Smooth muscle cell (in vitro differentiated cells): ENCODE measurements at regions not wholly inside any gene's neighbourhood (a gene's known extent, or its start where the extent isn't known, plus 50 kb on each side); places are given as distances from the start of the nearest gene placed in this dataset.

Source experiments
- DNase-seq: peaks from one replicate; lab custom pipeline; 2025; ENCODE audit not compliant: unreplicated experiment; lab: John Stamatoyannopoulos, UW
- H2AFZ ChIP-seq: fragments of 200-600 bp; sonication (generic); 2 replicates; pipeline ENCODE4 v1.6.0; 2016; ENCODE audit warnings: antibody characterized with exemption, low read depth, mild to moderate bottlenecking
- H3F3A ChIP-seq: fragments of 200-600 bp; sonication (generic); 2 replicates; pipeline ENCODE4 v1.6.0; 2017; ENCODE audit warnings: antibody characterized with exemption, low read depth
- H3K27ac ChIP-seq: fragments of 200-600 bp; sonication (generic); 2 replicates; pipeline ENCODE4 v1.5.1; 2016; ENCODE audit warnings: low read depth, mild to moderate bottlenecking
- H3K27me3 ChIP-seq: fragments of 200-600 bp; sonication (generic); 2 replicates; pipeline ENCODE4 v1.6.1; 2016; ENCODE audit warnings: low read depth, mild to moderate bottlenecking
- H3K36me3 ChIP-seq: fragments of 200-600 bp; sonication (generic); 2 replicates; pipeline ENCODE4 v1.5.1; 2016; ENCODE audit warnings: low read depth
- H3K4me1 ChIP-seq: fragments of 200-600 bp; sonication (generic); 2 replicates; pipeline ENCODE4 v1.5.1; 2016; ENCODE audit warnings: low read depth
- H3K4me2 ChIP-seq: fragments of 200-600 bp; sonication (generic); 2 replicates; pipeline ENCODE4 v1.6.0; 2016; ENCODE audit warnings: mild to moderate bottlenecking
- H3K4me3 ChIP-seq: fragments of 200-600 bp; sonication (generic); 2 replicates; pipeline ENCODE4 v1.5.1; 2016; ENCODE audit warnings: mild to moderate bottlenecking
- H3K79me2 ChIP-seq: fragments of 200-600 bp; sonication (generic); 2 replicates; pipeline ENCODE4 v1.6.0; 2016; ENCODE audit warnings: low read depth, mild to moderate bottlenecking
- H3K9ac ChIP-seq: fragments of 200-600 bp; sonication (generic); 2 replicates; pipeline ENCODE4 v1.6.0; 2016; ENCODE audit warnings: low read depth
- H3K9me3 ChIP-seq: fragments of 200-600 bp; sonication (generic); replicated peaks from 2 replicates; pipeline ENCODE4 v1.5.1; 2016; ENCODE audit warnings: low read depth
- H4K20me1 ChIP-seq: fragments of 200-600 bp; sonication (generic); 2 replicates; pipeline ENCODE4 v1.6.0; 2016; ENCODE audit warnings: low read depth
- WGBS: methylation state at CpG from one replicate; pipeline ENCODE4 v1.1.7; 2016; ENCODE audit warnings: low lambda C conversion rate; 5-methylcytosine and 5-hydroxymethylcytosine counted together
- TF ChIP-seq, protein P1 (sequence below): fragments of 200-600 bp; sonication (generic); IDR thresholded peaks from 2 replicates; pipeline ENCODE4 v1.5.1; 2017; ENCODE audit warnings: borderline replicate concordance, mild to moderate bottlenecking, antibody characterized with exemption; ENCODE audit not compliant: insufficient read depth, poor library complexity, severe bottlenecking

- Histone ChIP-seq H3K9me3 (no peaks in the 10 kb centered on the region), H4K20me1 (no peaks in the 10 kb centered on the region), H3K79me2 (no peaks in the 10 kb centered on the region), H3K4me1 (no peaks in the 10 kb centered on the region), H2AFZ (no peak overlapping the region), H3K27ac (no peak overlapping the region), H3K27me3 (no peaks in the 10 kb centered on the region), H3F3A (no peaks in the 10 kb centered on the region), H3K36me3 (no peaks in the 10 kb centered on the region), H3K9ac (no peak overlapping the region), H3K4me2 (no peak overlapping the region), H3K4me3 (no peak overlapping the region)
- no peak for DNase-seq
- TF ChIP-seq, protein P1, sequence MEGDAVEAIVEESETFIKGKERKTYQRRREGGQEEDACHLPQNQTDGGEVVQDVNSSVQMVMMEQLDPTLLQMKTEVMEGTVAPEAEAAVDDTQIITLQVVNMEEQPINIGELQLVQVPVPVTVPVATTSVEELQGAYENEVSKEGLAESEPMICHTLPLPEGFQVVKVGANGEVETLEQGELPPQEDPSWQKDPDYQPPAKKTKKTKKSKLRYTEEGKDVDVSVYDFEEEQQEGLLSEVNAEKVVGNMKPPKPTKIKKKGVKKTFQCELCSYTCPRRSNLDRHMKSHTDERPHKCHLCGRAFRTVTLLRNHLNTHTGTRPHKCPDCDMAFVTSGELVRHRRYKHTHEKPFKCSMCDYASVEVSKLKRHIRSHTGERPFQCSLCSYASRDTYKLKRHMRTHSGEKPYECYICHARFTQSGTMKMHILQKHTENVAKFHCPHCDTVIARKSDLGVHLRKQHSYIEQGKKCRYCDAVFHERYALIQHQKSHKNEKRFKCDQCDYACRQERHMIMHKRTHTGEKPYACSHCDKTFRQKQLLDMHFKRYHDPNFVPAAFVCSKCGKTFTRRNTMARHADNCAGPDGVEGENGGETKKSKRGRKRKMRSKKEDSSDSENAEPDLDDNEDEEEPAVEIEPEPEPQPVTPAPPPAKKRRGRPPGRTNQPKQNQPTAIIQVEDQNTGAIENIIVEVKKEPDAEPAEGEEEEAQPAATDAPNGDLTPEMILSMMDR = no peak
Measured at GRCh38 chr18:61225336-61225735, 107.9 kb upstream of the CDH20 start.

DNA sequence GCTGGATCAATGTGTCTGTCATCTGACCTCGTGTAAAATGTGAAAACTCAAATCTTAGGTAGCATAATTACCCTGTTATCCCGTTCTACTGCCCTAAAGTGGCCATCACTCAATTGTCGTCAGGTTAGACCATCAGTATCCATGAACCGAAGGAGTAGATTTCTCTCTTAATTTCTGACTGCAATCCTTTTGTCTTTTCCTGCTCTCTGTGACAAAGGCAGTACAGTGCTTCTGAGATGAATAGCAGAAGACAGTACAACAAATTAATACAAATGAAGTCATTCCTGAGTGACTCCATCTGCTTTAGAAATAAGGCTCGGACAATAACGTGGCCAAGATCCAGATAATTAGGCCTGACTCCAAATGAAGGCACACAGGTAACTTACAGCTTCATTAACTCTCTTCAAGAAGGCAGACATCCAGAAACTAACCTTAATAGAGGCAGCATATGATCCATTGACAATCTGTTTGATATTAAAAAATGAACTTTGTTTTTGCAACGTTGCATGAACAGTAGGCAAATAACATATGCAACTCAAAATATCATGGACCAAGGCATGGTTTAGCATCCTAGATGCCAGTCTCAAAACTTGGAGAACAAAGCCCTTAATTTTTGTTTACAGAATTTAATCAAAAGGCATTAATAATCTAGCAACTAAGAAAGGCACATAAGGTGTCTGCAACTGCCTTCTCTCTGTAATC lies 96.7 kb upstream of the CDH20 start:
- H3K79me2 ChIP-seq = no peaks in the 10 kb centered on the region
- no peak overlapping the region for H3K27ac ChIP-seq
- no peaks in the 10 kb centered on the region for H4K20me1 ChIP-seq
- no peaks in the 10 kb centered on the region for H3K9me3 ChIP-seq
- 79% methylated on average over 7 of the region's 7 CpGs for WGBS
- no peak overlapping the region for H3K9ac ChIP-seq
- no peak for DNase-seq
- no peaks in the 10 kb centered on the region for H3K4me1 ChIP-seq
- TF ChIP-seq, protein P1 = no peak
- no peaks in the 10 kb centered on the region for H3F3A ChIP-seq
- H3K27me3 ChIP-seq = no peaks in the 10 kb centered on the region
- H3K4me2 ChIP-seq = no peak overlapping the region
- no peak overlapping the region for H3K4me3 ChIP-seq
- H2AFZ ChIP-seq = no peak overlapping the region
- no peaks in the 10 kb centered on the region for H3K36me3 ChIP-seq

DNA sequence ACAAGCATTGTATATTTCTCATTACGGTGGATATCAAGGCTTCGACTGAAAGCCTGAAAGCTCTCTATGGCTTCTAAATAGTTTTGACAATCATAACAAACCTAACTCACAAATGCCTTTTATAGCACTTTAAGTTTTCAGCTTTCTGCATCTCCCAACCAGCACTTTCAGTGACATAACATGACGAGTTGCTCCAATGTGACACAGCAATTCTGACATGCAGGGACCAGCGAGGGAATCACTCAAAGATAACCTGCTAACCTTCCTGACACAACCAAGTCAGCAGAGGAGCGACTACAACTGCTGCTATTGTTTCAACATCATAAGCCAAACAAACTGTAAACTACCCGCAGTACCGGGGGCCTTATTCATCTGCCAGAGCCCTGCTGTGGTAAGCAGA lies 95.7 kb upstream of the CDH20 start:
- H3K27me3 ChIP-seq = no peaks in the 10 kb centered on the region
- no peaks in the 10 kb centered on the region for H3K4me1 ChIP-seq
- no peaks in the 10 kb centered on the region for H3K79me2 ChIP-seq
- whole genome bisulfite sequencing = 90% methylated on average over 7 of the region's 7 CpGs
- H4K20me1 ChIP-seq = no peaks in the 10 kb centered on the region
- H3K9ac ChIP-seq = no peak overlapping the region
- no peak overlapping the region for H3K27ac ChIP-seq
- H3K4me2 ChIP-seq = no peak overlapping the region
- H3K4me3 ChIP-seq = no peak overlapping the region
- H3F3A ChIP-seq = no peaks in the 10 kb centered on the region
- TF ChIP-seq, protein P1 = no peak
- no peak for DNase-seq
- H2AFZ ChIP-seq = no peak overlapping the region
- no peaks in the 10 kb centered on the region for H3K36me3 ChIP-seq
- H3K9me3 ChIP-seq = no peaks in the 10 kb centered on the region

- 77% methylated on average over 5 of the region's 5 CpGs for WGBS
- Histone ChIP-seq H3K27me3 (no peaks in the 10 kb centered on the region), H2AFZ (no peak overlapping the region), H3F3A (no peaks in the 10 kb centered on the region), H3K4me1 (no peaks in the 10 kb centered on the region), H3K79me2 (no peaks in the 10 kb centered on the region), H3K36me3 (no peaks in the 10 kb centered on the region), H3K9ac (no peak overlapping the region), H3K27ac (no peak overlapping the region), H4K20me1 (no peaks in the 10 kb centered on the region), H3K4me2 (no peak overlapping the region), H3K4me3 (no peak overlapping the region), H3K9me3 (no peaks in the 10 kb centered on the region)
- TF ChIP-seq, protein P1 = no peak
- no peak for DNase-seq
Measured at GRCh38 chr18:61239051-61239450, 94.2 kb upstream of the CDH20 start.
